ENCODE measurements at regions not wholly inside any gene's neighbourhood (a gene's known extent, or its start where the extent isn't known, plus 50 kb on each side); places are given as distances from the start of the nearest gene placed in this dataset.

DNA sequence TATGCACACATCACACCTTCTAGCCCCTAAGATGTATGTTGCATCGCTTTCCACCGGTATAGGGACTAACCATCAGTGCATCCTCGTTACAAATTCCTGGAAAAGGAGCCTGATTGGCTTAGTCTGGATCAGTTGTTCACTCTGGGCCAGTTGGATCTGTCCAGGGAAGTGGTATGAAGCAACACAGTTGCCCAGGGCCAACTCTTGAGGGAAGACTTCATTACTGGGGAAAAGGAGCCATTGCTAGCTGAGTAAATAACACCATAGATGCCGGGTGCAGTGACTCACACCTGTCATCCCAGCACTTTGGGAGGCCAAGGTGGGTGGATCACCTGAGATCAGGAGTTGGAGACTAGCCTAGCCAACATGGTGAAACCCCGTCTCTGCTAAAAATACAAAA, 275.2 kb upstream of the RBFOX1 start:
- H4K20me1 ChIP-seq (ENCODE audit: insufficient read depth): no peaks in the 10 kb centered on the region
- H3K27me3 ChIP-seq (ENCODE audit: insufficient read depth, low read length): no peaks in the 10 kb centered on the region
- no peak for ATAC-seq
- no peaks in the 10 kb centered on the region for H3K79me2 ChIP-seq (ENCODE audit: insufficient read depth, low read length)
- no peak overlapping the region for H2AFZ ChIP-seq (ENCODE audit: low read depth, low read length, poor library complexity, severe bottlenecking)
- no peak overlapping the region for H3K4me3 ChIP-seq (replicated peaks in 1 of 2; ENCODE audit: low read depth in 1 of 2, low read length in 2 of 2)
- RAD21 ChIA-PET (ENCODE audit: low non-redundant PET in 1 of 2, low total read pairs in 2 of 2, uncharacterized antibody in 2 of 2, unreplicated experiment in 2 of 2): no interaction called here
- H3K27ac ChIP-seq (ENCODE audit: low read depth, low read length): no peak overlapping the region
- POLR2A ChIA-PET: no interaction called here
- no peak overlapping the region for H3K9ac ChIP-seq (ENCODE audit: low read length)
- no peak overlapping the region for H3K4me2 ChIP-seq (ENCODE audit: low read length)
- DNase-seq (ENCODE audit: low read depth, low spot score): no peak
- TF ChIP-seq ATF3 (IDR thresholded peaks at IDR 0.05): no peak
- TF ChIP-seq SRF (IDR thresholded peaks at IDR 0.05; ENCODE audit: low read depth): no peak
- no peak for TF ChIP-seq POLR2A (IDR thresholded peaks at IDR 0.05; ENCODE audit: borderline replicate concordance, extremely low read depth, insufficient read depth, insufficient read length)
- TF ChIP-seq FOSL1 (IDR thresholded peaks at IDR 0.05; ENCODE audit: low read depth): no peak
- no TSS peak for BruUV-seq (replicated peaks)
- intact Hi-C loops (cut with micrococcal nuclease): no loop called here
- no peaks in the 10 kb centered on the region for H3K9me2 ChIP-seq (ENCODE audit: insufficient read depth)
- H3K36me3 ChIP-seq (ENCODE audit: control insufficient read depth in 1 of 2, insufficient read depth in 2 of 2, low read length in 2 of 2): no peaks in the 10 kb centered on the region
- no peaks in the 10 kb centered on the region for H3K4me1 ChIP-seq (ENCODE audit: control insufficient read depth in 1 of 2, insufficient read depth in 2 of 2, low read length in 2 of 2)
- H3K9me3 ChIP-seq (ENCODE audit: control insufficient read depth in 1 of 2, insufficient read depth in 1 of 2, low read depth in 1 of 2, low read length in 2 of 2): no peaks in the 10 kb centered on the region
- CTCF ChIA-PET: no interaction called here

- H2AFZ ChIP-seq (ENCODE audit: low read depth, low read length, poor library complexity, severe bottlenecking): no peak overlapping the region
- no peak overlapping the region for H3K4me3 ChIP-seq (replicated peaks in 1 of 2; ENCODE audit: low read depth in 1 of 2, low read length in 2 of 2)
- ChIA-PET CTCF (no interaction called here), RAD21 (ENCODE audit: low non-redundant PET in 1 of 2, low total read pairs in 2 of 2, uncharacterized antibody in 2 of 2, unreplicated experiment in 2 of 2) (no interaction called here), POLR2A (no interaction called here)
- BruUV-seq (replicated peaks): no TSS peak
- no peaks in the 10 kb centered on the region for H4K20me1 ChIP-seq (ENCODE audit: insufficient read depth)
- H3K4me2 ChIP-seq (ENCODE audit: low read length): no peak overlapping the region
- H3K9ac ChIP-seq (ENCODE audit: low read length): no peak overlapping the region
- TF ChIP-seq SP1 (IDR thresholded peaks at IDR 0.05; ENCODE audit: low read depth) (no peak), YY1 (IDR thresholded peaks at IDR 0.05; ENCODE audit: extremely low read depth, insufficient replicate concordance, low read depth, low read length) (no peak)
- no peaks in the 10 kb centered on the region for H3K9me3 ChIP-seq (ENCODE audit: control insufficient read depth in 1 of 2, insufficient read depth in 1 of 2, low read depth in 1 of 2, low read length in 2 of 2)
- intact Hi-C loops (cut with micrococcal nuclease): no loop called here
- H3K9me2 ChIP-seq (ENCODE audit: insufficient read depth): no peaks in the 10 kb centered on the region
- no peak overlapping the region for H3K27ac ChIP-seq (ENCODE audit: low read depth, low read length)
- H3K4me1 ChIP-seq (ENCODE audit: control insufficient read depth in 1 of 2, insufficient read depth in 2 of 2, low read length in 2 of 2): no peaks in the 10 kb centered on the region
- DNase-seq (ENCODE audit: low read depth, low spot score) (no peak), ATAC-seq (no peak)
- no peaks in the 10 kb centered on the region for H3K36me3 ChIP-seq (ENCODE audit: control insufficient read depth in 1 of 2, insufficient read depth in 2 of 2, low read length in 2 of 2)
- no peaks in the 10 kb centered on the region for H3K79me2 ChIP-seq (ENCODE audit: insufficient read depth, low read length)
- no peaks in the 10 kb centered on the region for H3K27me3 ChIP-seq (ENCODE audit: insufficient read depth, low read length)
Observed at GRCh38 chr16:7055443-7055842, 277.2 kb upstream of the RBFOX1 start.
